ENCODE measurements at regions not wholly inside any gene's neighbourhood (a gene's known extent, or its start where the extent isn't known, plus 50 kb on each side); places are given as distances from the start of the nearest gene placed in this dataset.
"Not testable (repeated sequence)": the region's sequence is repeated elsewhere in the genome, so short reads cannot be mapped to it uniquely, and the experiment has no call there.

GRCh38 chr18:43978174-43978573 lies 700.9 kb upstream of the SYT4 start:
- TF ChIP-seq CTCF (IDR thresholded peaks at IDR 0.05; ENCODE audit: low read depth, low read length), result no peak
- H3K4me3 ChIP-seq (ENCODE audit: low read depth, low read length), result no peak overlapping the region

GRCh38 chr18:43982582-43982981 lies 698.1 kb upstream of the SETBP1 start:
- no peak overlapping the region for H3K4me3 ChIP-seq (ENCODE audit: low read depth, low read length)
- TF ChIP-seq CTCF (IDR thresholded peaks at IDR 0.05; ENCODE audit: low read depth, low read length), result no peak

- H3K4me3 ChIP-seq (ENCODE audit: low read depth, low read length), result not testable (repeated sequence)
Measured at GRCh38 chr18:43987061-43987460, 693.6 kb upstream of the SETBP1 start.

GRCh38 chr18:43992741-43993140 lies 687.9 kb upstream of the SETBP1 start:
- H3K4me3 ChIP-seq (ENCODE audit: low read depth, low read length), result no peak overlapping the region
- TF ChIP-seq CTCF (IDR thresholded peaks at IDR 0.05; ENCODE audit: low read depth, low read length), result no peak

- no peak for TF ChIP-seq CTCF (IDR thresholded peaks at IDR 0.05; ENCODE audit: low read depth, low read length)
- H3K4me3 ChIP-seq (ENCODE audit: low read depth, low read length), result no peak overlapping the region
Measured at GRCh38 chr18:43994381-43994780, 686.3 kb upstream of the SETBP1 start.

GRCh38 chr18:44013871-44014270 lies 666.8 kb upstream of the SETBP1 start:
- TF ChIP-seq CTCF (IDR thresholded peaks at IDR 0.05; ENCODE audit: low read depth, low read length), result no peak
- H3K4me3 ChIP-seq (ENCODE audit: low read depth, low read length), result no peak overlapping the region

GRCh38 chr18:44025421-44025820 lies 655.3 kb upstream of the SETBP1 start:
- no peak for TF ChIP-seq CTCF (IDR thresholded peaks at IDR 0.05; ENCODE audit: low read depth, low read length)
- no peak overlapping the region for H3K4me3 ChIP-seq (ENCODE audit: low read depth, low read length)

GRCh38 chr18:44028109-44028508 lies 652.6 kb upstream of the SETBP1 start:
- no peak for TF ChIP-seq CTCF (IDR thresholded peaks at IDR 0.05; ENCODE audit: low read depth, low read length)
- H3K4me3 ChIP-seq (ENCODE audit: low read depth, low read length), result no peak overlapping the region
